GM18507 (cell line): ENCODE measurements at regions not wholly inside any gene's neighbourhood (a gene's known extent, or its start where the extent isn't known, plus 50 kb on each side); places are given as distances from the start of the nearest gene placed in this dataset.

Experiments
- DNase-seq: peaks from one replicate; pipeline ENCODE4 v3.0.0; 2011; ENCODE audit warnings: low read depth; ENCODE audit not compliant: insufficient read length; ENCODE audit errors: extremely low spot score
- FAIRE-seq: peaks from 2 replicates; lab custom pipeline; 2011; peaks lifted over from hg19 to GRCh38; lab: Jason Lieb, UNC

DNA sequence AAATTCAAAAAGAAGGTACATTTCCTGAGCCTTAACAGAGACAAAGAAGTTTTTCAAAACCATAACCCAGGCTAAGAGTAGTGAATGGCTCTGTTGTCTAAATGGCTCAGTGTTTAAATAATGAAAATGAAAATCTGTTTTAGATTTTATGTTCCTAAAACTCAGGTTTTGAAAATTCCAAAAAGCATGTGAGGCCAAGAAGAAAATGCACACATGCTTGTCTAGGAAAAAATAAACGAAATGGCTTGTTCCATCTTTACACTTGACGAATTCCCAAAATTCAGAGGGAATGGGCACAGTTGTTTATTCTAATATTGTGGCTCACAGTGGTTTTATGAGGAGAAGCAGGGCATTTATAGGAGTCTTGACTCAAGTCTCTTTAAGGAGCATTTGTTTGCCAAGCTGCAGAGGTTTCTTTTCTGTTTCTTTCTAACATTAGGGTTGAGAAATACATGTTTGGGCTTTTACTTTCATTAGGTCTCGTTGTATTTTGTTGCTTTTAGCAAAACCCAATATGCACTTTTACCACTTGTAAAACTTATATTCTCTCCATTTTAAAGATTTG, 527.6 kb upstream of the ANKRD30A start:
- FAIRE-seq (no peak), DNase-seq (no peak)

DNA sequence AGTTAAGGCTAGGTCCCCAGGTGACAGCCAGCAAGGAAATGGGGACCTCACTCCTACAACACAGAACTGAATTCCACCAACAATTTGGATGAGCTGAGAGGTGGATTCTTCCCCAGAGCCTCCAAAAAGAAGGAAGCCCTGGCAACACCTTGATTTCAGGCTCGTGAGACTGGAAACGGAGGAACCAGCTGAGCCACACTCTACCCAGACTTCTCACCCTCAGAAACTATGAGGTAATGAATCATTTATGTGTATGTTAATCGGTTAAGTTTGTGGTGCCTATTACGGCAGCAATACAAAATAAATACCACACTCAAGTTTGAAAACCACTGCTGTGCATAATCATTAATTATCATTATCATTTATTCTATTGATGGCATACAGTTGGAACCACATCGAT, 532.4 kb upstream of the ANKRD30A start:
- no peak for DNase-seq
- no peak for FAIRE-seq

DNA sequence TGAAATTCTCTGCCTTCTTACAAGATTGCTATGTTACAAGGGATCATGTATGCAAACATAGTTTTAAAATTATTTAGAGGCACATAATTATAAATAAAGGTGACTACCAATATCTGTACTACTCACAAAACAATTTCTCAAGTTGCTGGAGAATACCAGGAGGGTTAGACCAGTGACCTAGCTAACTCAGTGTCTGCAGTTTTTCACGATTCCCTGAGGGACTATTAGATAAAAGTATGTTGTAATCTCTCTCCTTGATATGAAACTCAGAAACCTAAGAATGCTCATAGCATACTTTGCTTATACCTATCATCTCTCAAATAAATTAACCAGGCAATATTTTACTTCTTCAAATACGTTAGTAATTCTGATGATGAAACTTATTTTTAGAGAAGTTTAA, 534.0 kb upstream of the ANKRD30A start:
- DNase-seq (no peak), FAIRE-seq (no peak)

DNA sequence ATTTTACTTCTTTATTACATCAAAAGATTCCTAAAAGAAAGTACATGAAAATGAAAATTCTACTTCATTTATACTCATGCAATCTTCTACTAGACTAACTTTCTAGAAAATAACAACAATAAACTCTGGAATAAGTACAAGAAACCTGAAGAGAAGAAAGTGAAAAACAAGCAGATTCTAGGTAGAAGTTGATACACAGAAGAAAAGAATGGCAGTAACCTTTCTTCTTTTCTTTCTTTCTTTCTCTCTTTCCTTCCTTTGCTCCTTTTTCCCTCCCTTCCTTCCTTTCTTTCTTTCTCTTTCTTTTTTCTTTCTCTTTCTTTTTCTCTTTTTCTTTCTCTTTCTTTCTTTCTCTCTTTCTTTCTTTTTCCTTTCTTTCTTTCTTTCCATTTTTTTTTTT, 541.7 kb upstream of the ANKRD30A start:
- FAIRE-seq, result no peak
- DNase-seq, result no peak

DNA sequence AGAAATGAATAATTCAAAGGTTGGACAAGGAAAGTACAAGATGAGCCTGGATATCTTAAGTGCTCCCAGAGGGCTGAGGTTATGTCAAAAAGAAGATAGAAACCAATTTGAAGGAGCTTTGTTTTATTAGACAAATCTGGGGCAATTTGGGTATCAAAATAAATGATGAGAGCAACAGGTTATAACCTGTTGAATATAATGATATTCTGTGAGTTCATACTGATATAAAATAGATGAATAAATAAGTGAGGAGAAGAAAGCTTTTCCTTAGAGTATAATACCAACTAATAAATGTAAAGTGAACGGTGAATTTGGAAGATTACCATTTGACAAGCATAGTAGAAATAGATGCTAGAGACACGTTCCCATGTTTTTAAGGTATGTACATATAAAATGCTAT, 544.2 kb upstream of the ANKRD30A start:
- FAIRE-seq (no peak), DNase-seq (no peak)

DNA sequence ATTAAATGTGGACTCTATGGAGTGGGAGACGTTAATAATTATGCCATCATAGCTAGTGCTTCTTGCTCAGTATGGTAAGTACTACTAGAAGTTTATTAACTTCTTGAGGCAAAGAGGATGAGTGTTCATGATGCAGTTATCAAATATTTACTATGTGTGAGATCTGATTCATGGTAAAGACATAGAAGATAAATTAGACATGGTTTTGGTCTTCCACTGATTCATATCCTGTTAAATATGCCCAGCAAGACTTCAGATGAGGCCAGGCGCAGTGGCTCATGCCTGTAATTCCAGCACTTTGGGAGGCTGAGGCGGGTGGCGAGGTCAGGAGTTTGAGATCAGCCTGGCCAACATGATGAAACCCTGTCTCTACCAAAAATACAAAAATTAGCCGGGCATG, 547.1 kb upstream of the ANKRD30A start:
- no peak for FAIRE-seq

DNA sequence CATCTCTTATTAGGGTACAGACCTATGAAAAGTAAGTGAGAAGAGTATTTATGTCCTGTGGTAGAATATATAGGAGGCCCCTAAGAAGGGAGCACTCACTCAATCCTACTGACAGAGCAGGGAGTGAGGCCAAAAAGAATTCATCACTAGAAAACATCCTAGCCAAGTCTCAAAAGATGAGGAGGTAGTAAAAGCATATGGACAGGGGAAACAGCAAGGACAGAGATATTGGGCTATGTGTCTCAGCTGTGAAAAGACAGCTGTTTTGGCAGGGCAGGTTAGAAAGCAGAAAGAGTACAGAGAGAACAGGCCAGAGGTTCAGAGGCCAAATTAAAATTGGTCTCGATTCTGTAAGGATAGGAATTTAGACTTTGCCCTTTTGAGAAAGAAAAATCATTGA, 548.3 kb upstream of the ANKRD30A start:
- DNase-seq (no peak), FAIRE-seq (no peak)

More for the DNA sequence above, 547.1 kb upstream of the ANKRD30A start:
- DNase-seq, result no peak

DNA sequence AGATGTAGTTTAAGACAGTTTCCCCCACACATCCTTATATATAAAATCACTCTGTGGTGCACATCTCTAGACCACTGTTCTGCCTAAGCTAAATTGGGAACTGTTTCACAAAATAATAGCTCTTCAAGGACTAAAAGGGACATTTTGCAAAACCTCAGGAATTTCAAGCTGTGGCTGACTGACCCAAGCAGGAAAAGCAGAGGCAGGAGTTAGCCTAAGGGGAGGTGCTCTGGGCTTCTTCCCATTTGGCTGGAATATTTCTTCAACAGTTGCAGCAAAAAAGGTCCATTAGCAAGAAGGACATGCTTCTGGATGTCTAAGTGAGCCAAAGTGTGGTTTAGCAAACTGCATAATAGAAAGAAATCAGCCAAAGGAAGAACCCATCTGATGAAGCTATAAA, 551.2 kb upstream of the ANKRD30A start:
- DNase-seq (no peak), FAIRE-seq (no peak)

DNA sequence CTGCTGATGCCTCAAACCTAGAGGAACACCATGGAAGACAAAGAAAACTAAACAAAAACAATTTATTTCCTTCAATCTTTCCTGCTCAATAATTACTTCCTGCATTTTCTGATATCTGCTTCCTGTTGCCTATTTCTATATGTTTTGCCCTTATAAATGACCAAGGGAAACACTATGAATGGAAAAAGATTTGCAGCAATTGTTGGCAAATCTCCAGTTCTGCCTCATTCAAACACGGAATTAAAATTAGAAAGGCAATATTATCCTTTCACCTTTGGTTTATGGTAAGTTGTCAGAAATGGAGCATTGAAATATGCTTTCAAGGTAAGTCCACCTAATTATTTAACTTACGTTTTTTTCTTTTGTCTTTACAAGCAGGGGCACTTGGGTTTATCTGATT, 552.2 kb upstream of the ANKRD30A start:
- FAIRE-seq (no peak), DNase-seq (no peak)

DNA sequence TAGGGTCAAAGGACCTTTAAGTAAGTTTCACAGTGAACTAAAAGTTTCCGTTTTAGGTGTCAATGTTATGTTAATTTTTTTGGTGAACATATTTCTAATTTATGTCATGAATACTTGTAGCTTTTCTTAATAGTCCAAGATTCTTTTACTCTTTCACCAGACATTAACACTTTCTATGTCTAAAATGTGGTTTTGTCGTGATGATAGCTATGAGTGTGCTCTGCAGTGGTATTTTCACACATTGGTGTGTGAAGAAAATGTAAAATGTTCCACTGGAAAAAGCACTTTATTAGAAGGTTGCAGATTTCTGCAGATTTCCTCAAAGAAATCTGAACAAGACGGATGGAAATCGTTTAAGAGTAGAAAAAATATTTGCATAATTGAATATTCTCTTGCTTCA, 561.0 kb upstream of the ANKRD30A start:
- DNase-seq, result no peak
- FAIRE-seq, result no peak

DNA sequence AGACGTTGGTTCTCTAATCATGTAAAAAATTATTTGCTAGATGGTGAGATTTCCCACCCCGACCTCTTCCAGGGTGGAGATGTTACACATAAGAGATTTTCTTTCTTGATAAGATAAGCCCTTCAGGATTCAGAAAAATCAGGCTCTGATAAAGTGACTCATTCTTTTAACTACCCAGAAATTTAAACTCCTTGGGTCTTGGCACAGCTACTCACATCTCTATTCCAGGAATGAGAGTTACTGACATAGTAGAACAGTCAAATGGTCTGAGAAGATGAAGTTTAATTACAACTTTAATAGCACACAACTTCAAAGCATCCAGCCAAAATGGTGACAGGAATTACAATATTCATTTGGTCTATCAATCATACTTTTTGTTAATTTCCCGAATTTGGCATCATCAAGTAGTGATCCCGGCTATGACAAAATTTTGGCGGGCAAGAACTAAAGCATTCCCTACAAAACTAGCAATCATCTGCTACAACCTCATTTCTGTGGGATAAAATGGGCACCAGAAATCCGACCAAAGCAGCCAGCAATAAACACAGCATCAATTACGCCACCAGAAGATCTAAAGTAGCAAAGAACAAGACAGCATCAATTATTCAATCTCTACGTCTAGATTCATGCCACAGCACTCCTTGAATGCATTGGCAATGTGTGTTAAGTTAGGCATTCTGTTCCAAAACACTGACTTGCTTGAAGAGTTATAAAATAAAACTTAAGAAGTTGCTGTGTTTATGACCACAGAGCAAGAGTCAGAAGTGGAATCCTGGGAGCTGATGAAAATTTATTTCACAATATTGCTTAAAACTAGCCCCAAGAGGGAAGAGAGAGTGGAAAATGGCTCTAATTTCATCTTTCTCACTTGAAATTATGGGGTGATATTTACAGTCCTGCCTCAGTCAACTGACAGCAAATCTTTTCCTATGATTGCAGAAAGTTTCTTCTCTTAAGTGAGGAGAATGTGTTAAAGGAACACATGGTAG, 565.7 kb upstream of the ANKRD30A start:
- no peak for FAIRE-seq
- DNase-seq, result no peak

DNA sequence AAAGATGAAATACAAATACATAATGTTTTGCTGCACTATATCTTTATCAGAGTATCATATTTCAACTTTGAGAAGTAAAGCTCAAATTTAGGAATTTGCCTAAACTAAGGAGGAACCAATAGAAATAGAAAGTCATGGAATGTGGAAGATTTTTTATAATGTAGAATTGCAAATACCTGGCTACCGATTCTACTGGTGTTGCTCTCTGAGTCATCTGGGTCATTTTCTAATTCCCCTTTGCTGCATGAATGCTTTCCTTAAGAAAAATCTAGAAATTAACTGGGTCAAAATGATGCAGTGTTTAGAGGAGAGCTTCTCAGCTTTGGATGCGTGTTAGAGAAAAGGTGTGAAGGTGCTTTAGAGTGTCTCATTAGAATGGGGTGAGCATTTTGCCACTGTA, 568.9 kb upstream of the ANKRD30A start:
- no peak for FAIRE-seq
- DNase-seq, result no peak

DNA sequence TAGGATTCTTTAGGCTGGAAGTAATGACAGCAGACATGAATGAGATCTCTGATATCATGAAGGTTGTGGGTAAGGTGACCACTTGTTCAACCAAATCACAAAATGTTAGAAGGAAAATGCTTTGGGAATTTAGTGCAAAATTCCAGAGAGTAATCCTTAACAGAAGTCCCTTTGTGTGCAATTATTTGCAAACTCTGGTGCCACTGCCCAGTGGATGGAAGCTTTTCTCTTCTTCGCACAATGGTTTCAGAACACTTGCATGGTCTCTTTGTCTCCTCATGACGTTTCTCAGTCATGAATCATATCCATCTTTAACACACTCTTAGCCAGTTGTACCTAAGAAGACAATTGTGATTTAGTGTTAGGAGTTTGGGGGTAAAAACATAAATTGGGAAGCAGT, 570.4 kb upstream of the ANKRD30A start:
- DNase-seq, result no peak
- no peak for FAIRE-seq

DNA sequence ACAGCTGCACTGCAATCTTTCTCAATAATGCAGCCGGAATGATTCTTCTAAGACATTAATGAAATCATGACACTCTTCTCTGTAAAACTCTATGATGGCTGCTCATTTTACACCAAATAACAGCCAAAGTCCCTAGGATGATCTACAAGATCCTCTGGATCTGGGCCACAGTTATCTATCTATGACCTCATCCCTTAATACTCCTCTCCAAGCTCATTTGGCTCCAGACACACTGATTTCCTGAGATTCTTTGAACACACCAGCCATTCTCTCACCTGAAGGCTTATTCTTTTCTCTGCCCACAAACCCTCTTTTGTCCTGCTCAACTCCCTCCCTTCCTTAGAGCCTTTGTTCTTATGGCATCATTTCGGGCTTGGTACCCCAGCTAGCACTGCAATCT, 577.4 kb upstream of the ANKRD30A start:
- DNase-seq (no peak), FAIRE-seq (no peak)

DNA sequence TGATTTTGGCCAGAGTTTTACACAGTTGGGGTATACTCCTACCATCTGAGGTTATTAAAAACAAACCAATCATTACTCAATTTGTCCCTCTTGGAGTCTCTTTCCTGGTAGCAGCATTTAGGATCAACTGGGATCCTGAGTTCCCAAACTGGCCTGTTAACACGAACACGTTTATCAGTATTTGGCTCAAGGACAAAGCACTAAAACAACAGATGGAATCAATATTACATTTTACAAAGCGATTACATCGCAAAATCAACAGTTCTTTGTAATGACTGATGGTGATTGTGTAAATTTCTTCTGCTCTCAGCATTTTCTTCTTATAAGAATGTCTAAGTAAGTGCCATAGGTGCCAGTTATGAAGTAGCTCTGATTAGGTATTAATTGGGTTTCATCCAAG, 582.9 kb upstream of the ANKRD30A start:
- DNase-seq (no peak), FAIRE-seq (no peak)

DNA sequence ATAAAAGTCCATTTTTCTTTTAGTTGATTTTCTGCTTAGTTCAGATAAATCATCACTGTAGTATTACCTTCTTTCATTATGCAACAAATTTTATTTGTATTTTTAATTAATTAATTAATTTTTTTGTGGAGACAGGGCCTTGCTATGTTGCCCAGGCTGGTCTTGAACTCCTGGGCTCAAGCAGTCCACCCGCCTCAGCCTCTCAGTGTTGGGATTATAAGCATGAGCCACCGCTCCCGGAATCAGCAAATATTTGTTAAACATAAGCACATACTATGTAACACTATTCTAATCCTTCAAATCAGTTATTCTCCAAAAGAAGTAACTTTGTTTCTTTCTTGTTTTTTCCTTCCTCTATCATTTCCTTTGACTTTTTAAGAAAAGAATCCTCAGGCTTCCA, 584.8 kb upstream of the ANKRD30A start:
- FAIRE-seq, result no peak

DNA sequence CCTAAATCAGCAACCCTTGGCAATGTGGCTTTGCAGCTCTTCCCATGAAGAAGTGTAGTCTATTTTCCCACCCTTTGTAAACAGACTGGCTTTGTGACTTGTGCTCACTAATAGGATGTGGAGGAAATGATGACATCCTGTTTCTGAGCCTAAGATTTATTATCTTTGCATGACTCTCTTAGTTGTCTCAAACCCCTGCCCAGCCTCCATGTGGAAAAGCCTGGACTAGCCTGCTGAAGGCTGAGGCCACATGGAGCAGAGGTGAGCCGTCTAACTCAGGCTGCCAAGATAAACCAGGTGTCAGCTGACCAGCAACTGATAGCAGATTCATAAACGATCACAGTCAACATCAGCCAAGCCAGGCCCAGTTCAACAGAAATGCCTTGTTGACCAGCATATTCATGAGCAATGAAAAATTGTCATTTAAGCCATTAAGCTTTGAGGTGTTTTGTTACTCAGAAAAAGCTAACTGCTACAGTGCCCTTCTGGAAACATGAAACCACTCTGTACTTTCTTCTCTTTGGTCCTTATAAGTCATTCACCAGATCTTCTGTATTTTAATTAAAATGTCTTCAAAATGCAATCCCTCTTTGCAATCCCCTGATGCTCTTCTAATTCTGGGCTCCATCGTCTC, 586.3 kb upstream of the ANKRD30A start:
- DNase-seq, result no peak
- FAIRE-seq, result no peak

More for the DNA sequence above, 584.8 kb upstream of the ANKRD30A start:
- DNase-seq, result no peak

DNA sequence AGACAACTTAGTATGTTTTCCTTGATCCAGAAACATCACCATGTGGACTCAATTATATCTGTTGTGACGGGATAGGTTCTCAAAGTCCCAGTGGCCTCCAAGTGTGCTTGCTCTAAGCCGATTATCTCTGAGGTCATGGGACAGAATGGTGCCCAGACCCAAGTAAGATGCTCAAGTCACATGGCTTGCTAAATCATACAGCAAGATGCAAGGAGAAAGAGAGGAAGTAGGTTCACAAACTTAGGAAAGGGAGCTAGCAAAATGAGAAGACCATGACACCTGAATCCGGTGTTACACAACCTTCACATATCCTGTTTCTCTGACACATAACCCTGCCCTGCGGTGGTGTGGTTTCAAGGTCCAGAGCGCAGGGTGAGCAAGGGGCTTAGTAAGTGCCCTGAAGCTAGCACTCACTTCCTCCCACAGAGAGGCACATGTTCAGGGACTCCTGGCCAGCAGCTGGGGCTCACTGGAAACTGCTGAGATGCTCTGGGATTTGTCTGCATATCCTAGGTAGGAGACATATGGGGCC, 590.9 kb upstream of the ANKRD30A start:
- FAIRE-seq (no peak), DNase-seq (no peak)

DNA sequence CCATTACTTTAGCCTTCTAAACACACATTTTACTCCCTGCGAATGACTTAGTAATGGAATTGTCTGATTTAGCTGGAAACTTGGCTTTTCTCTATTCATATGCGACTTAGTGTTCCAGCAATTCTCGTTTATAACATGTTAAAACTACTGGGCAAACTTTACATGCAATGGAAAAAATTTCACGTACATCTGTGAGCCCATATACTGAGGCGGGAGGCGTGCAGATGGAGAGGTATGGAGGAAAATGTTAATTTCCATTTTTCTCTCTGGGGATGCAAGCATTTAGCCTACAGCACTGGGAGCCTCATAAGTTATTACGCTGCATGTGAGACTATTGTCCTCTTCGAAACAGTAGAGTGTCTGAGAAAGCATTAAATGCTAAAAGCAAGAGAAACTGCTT, 591.5 kb upstream of the ANKRD30A start:
- DNase-seq, result no peak
- no peak for FAIRE-seq

DNA sequence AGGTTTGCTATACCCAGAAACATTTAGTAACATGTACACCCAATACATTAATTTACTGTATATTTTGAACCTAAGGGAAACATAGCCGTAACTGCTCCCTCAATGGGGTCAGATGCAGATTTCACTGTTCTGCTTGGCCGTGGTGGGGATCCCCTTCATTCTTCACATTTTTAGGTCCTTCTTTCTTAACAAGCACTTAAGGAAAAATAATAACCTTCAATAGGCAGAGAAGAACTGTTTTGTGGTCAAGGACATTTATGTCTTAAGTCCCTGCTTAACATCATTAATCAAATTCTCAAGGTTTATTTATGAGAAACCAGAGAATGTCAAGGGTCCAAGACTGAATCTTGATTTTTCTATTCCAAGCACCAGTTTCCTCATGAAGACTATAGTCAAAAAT, 592.1 kb upstream of the ANKRD30A start:
- DNase-seq, result no peak
- FAIRE-seq, result no peak
